ENCODE measurements at regions not wholly inside any gene's neighbourhood (a gene's known extent, or its start where the extent isn't known, plus 50 kb on each side); places are given as distances from the start of the nearest gene placed in this dataset.

DNA sequence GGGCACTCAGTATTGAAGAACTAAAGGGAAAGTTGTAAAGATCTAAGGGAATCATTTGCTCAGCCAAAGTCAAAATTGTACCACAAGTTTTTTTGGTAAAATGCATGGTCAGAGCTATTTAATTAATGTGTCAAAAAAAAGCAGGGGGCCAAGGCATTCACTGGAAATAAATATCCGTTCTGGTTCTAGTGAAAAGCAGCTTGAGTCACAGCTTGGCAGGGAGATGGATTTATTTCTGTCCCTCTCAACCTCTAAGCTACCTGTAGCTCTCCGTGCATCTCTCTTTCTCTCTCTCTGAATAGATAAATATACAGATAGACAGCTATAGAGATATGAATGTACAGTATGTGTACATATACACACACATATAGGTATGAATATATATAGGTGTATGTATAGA is 554.4 kb upstream of the TMEM132C start:
- Histone ChIP-seq H3K36me3 (replicated peaks) (no peaks in the 10 kb centered on the region), H3K4me3 (ENCODE audit: low read depth, low read length) (no peak overlapping the region), H3K27ac (no peak overlapping the region), H3K27me3 (replicated peaks) (no peaks in the 10 kb centered on the region)
- DNase-seq = no peak
- no peak for TF ChIP-seq CTCF (IDR thresholded peaks at IDR 0.05; ENCODE audit: low read depth, low read length, missing control alignments)
- in situ Hi-C loops (cut with HindIII; ENCODE audit: low pct_ligation_motif_present, low sequenced_read_pairs) = no loop called here

GRCh38 chr12:127716166-127716565 is 550.8 kb upstream of the TMEM132C start:
- in situ Hi-C loops (cut with HindIII; ENCODE audit: low pct_ligation_motif_present, low sequenced_read_pairs) = no loop called here
- no peak for DNase-seq

DNA sequence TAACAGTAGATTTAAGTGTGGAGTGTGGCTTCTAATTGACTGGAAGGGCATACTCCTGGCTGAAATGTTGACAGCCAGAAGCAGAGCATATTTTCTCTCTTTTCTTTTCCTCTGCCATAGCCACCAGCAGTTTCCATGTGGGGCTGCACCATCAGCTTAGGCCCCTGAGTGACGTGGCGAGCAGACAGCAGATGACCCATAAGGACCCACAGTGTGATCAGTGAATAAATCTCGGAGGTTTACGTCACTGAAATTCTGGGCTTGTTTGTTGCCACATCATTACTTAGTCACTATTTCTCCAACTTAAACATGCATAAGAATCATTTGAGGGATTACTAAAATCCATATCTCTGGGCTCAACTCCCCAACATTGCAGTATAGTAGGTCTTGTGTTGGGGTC is 549.7 kb upstream of the TMEM132C start:
- no peaks in the 10 kb centered on the region for H3K27me3 ChIP-seq (replicated peaks)
- H3K36me3 ChIP-seq (replicated peaks) = no peaks in the 10 kb centered on the region
- in situ Hi-C loops (cut with HindIII; ENCODE audit: low pct_ligation_motif_present, low sequenced_read_pairs) = no loop called here
- DNase-seq = no peak
- H3K27ac ChIP-seq = no peak overlapping the region
- H3K4me3 ChIP-seq (ENCODE audit: low read depth, low read length) = no peak overlapping the region
- TF ChIP-seq CTCF (IDR thresholded peaks at IDR 0.05; ENCODE audit: low read depth, low read length, missing control alignments) = no peak

More at GRCh38 chr12:127716166-127716565, 550.8 kb upstream of the TMEM132C start:
- H3K27ac ChIP-seq = no peak overlapping the region
- H3K36me3 ChIP-seq (replicated peaks) = no peaks in the 10 kb centered on the region
- no peak overlapping the region for H3K4me3 ChIP-seq (ENCODE audit: low read depth, low read length)
- H3K27me3 ChIP-seq (replicated peaks) = no peaks in the 10 kb centered on the region
- no peak for TF ChIP-seq CTCF (IDR thresholded peaks at IDR 0.05; ENCODE audit: low read depth, low read length, missing control alignments)

- no peak overlapping the region for H3K4me3 ChIP-seq (ENCODE audit: low read depth, low read length)
- in situ Hi-C loops (cut with HindIII; ENCODE audit: low pct_ligation_motif_present, low sequenced_read_pairs) = no loop called here
- TF ChIP-seq CTCF (IDR thresholded peaks at IDR 0.05; ENCODE audit: low read depth, low read length, missing control alignments) = no peak
- no peak for DNase-seq
- H3K27me3 ChIP-seq (replicated peaks) = no peaks in the 10 kb centered on the region
- no peak overlapping the region for H3K27ac ChIP-seq
- no peaks in the 10 kb centered on the region for H3K36me3 ChIP-seq (replicated peaks)
These were observed 546.6 kb upstream of the TMEM132C start for GRCh38 chr12:127720334-127720733.

GRCh38 chr12:127722611-127723010 is 544.4 kb upstream of the TMEM132C start:
- Histone ChIP-seq H3K4me3 (ENCODE audit: low read depth, low read length) (no peak overlapping the region), H3K36me3 (replicated peaks) (no peaks in the 10 kb centered on the region), H3K27ac (no peak overlapping the region), H3K27me3 (replicated peaks) (no peaks in the 10 kb centered on the region)
- DNase-seq = no peak
- no peak for TF ChIP-seq CTCF (IDR thresholded peaks at IDR 0.05; ENCODE audit: low read depth, low read length, missing control alignments)
- in situ Hi-C loops (cut with HindIII; ENCODE audit: low pct_ligation_motif_present, low sequenced_read_pairs) = no loop called here

DNA sequence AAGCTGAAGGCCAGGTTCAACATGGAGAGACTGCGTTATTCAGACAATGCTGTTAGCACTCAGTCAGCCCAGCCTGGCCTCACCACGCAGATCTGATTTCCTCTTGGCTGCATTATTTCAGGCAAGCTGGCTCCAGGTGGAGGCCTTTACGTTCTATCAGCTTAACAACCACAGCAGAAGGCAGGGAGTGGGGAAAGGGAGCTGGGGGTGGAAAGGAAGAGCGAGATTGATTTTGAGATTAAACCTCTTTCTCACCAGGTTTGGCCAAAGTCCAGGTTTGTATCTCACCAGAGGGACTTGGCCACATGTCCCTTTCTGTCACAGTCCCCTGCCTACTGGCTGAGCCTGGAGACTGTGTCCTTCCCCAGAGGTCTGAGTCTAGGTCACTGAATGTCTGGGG is 543.7 kb upstream of the TMEM132C start:
- no peaks in the 10 kb centered on the region for H3K27me3 ChIP-seq (replicated peaks)
- in situ Hi-C loops (cut with HindIII; ENCODE audit: low pct_ligation_motif_present, low sequenced_read_pairs) = no loop called here
- DNase-seq = no peak
- no peak for TF ChIP-seq CTCF (IDR thresholded peaks at IDR 0.05; ENCODE audit: low read depth, low read length, missing control alignments)
- no peaks in the 10 kb centered on the region for H3K36me3 ChIP-seq (replicated peaks)
- no peak overlapping the region for H3K27ac ChIP-seq
- no peak overlapping the region for H3K4me3 ChIP-seq (ENCODE audit: low read depth, low read length)
